Stimulated activated CD4-positive, alpha-beta T cell treated with anti-CD3 and anti-CD28 coated beads, Interleukin-1b, Interleukin-23, amount 100 ng/mL, for 24 hours (primary cell): ENCODE measurements at regions not wholly inside any gene's neighbourhood (a gene's known extent, or its start where the extent isn't known, plus 50 kb on each side); places are given as distances from the start of the nearest gene placed in this dataset.

Experiments used
- DNase-seq, 4 experiments: peaks; one replicate each; pipeline ENCODE4 v3.0.0-alpha.2; 2020; ENCODE audit warnings: low read depth in 4 of 4, low spot score in 1 of 4

GRCh38 chr1:34650090-34650489 lies 104.8 kb upstream of the GJB5 start:
- no peak for DNase-seq

- DNase-seq = no peak
These were observed 104.0 kb upstream of the GJB5 start for GRCh38 chr1:34650800-34651199.

- no peak for DNase-seq
These were observed 101.7 kb upstream of the GJB5 start for GRCh38 chr1:34653110-34653509.

- DNase-seq = no peak
These were observed 99.5 kb upstream of the GJB5 start for GRCh38 chr1:34655206-34655874.

- no peak for DNase-seq
These were observed 99.0 kb upstream of the GJB5 start for GRCh38 chr1:34655875-34656240.

GRCh38 chr1:34656299-34656698 lies 98.5 kb upstream of the GJB5 start:
- no peak for DNase-seq

- DNase-seq = no peak
These were observed 98.1 kb upstream of the GJB5 start for GRCh38 chr1:34656731-34657130.

GRCh38 chr1:34657266-34657665 lies 97.6 kb upstream of the GJB5 start:
- DNase-seq = no peak

GRCh38 chr1:34657849-34658248 lies 97.0 kb upstream of the GJB5 start:
- no peak for DNase-seq

GRCh38 chr1:34663031-34663430 lies 91.8 kb upstream of the GJB5 start:
- no peak for DNase-seq

- DNase-seq = no peak
These were observed 86.8 kb upstream of the GJB5 start for GRCh38 chr1:34668063-34668462.

GRCh38 chr1:34670982-34671381 lies 83.9 kb upstream of the GJB5 start:
- no peak for DNase-seq

- no peak for DNase-seq
These were observed 83.0 kb upstream of the GJB5 start for GRCh38 chr1:34671887-34672286.

- DNase-seq = peak; percentile 2 to 31 (median 22)
These were observed 73.1 kb upstream of the GJB5 start for GRCh38 chr1:34681480-34682451.

- DNase-seq = no peak
These were observed 72.2 kb upstream of the GJB5 start for GRCh38 chr1:34682452-34683223.

- DNase-seq = no peak
These were observed 71.2 kb upstream of the GJB5 start for GRCh38 chr1:34683616-34684015.

GRCh38 chr1:34684266-34684665 lies 70.6 kb upstream of the GJB5 start:
- DNase-seq = peak in 1 of 4 experiments; percentile 4

GRCh38 chr1:34685225-34685624 lies 69.6 kb upstream of the GJB5 start:
- DNase-seq = no peak

GRCh38 chr1:34686531-34686930 lies 68.3 kb upstream of the GJB5 start:
- no peak for DNase-seq

- DNase-seq = no peak
These were observed 66.7 kb upstream of the GJB5 start for GRCh38 chr1:34688006-34688741.

GRCh38 chr1:34690269-34690668 lies 64.6 kb upstream of the GJB5 start:
- DNase-seq = no peak
